ENCODE measurements at regions not wholly inside any gene's neighbourhood (a gene's known extent, or its start where the extent isn't known, plus 50 kb on each side); places are given as distances from the start of the nearest gene placed in this dataset.

DNA sequence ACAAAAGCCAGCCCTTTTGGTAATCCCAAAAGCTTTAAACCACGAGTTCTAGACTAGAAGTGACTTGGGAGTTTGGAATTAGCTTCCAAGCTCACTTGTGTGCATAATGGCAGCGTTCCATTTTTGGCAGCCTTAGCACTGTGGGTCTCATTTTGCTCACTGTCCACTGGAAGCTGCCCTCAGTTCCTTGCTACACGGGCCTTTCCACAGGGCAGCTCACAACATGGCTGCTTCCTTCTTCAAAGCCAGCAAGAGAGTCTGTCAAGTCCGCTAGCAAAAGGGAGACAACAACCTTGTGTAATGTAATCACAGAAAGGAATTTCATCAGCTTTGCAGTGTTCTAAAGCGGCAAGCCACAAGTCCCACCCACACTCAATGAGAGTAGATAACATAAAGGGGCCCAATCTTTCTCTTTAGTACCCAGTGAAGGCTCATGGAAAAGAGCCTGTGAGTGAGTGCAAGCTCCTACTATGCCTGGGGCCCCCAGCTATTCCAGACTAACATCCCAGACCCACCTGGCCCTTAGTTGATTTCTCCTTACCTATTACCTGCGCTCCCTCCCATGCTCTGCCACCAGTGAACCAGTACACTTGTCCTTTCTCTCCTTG is 168.5 kb upstream of the FOXN2 start:
- intact Hi-C loops (cut with micrococcal nuclease) (loop anchor here (2.0 kb wide), 1 partner anchor 25 kb away; no protein-coding TSS in a partner anchor), in situ Hi-C loops (cut with MboI) (no loop called here)
- DNase-seq (ENCODE audit: extremely low read depth in 1 of 4, low spot score in 3 of 4): peak; percentile 37 to 81 (median 58)
- H4K20me1 ChIP-seq (replicated peaks; ENCODE audit: control insufficient read depth, insufficient read depth, low read length): no peaks in the 10 kb centered on the region
- 12% methylated on average over 6 of the region's 6 CpGs for WGBS (ENCODE audit: insufficient coverage, low coverage, missing lambda C conversion rate)
- peak; percentile 92 for ATAC-seq
- no TSS peak for BruUV-seq (replicated peaks)
- no peak overlapping the region for H3K4me3 ChIP-seq
- peaks cover 10 to 36% of the 10 kb centered on the region in 2 experiments; a peak in 4 of 5 replicates for H3K4me1 ChIP-seq (replicated peaks in 1 of 2; ENCODE audit: control insufficient read depth in 2 of 2, insufficient read depth in 2 of 2, low read length in 2 of 2)
- H3K27ac ChIP-seq (ENCODE audit: extremely low read depth, low read depth, low read length): peak overlapping the region; percentile 84
- CTCF ChIA-PET (ENCODE audit: low intra/inter-chr PET ratio): no interaction called here
- peak overlapping the region; percentile 79 for H2AFZ ChIP-seq (ENCODE audit: low read depth, low read length)
- no peaks in the 10 kb centered on the region for H3K9me3 ChIP-seq (replicated peaks; ENCODE audit: control insufficient read depth, insufficient read depth, low read depth, low read length)
- no peaks in the 10 kb centered on the region for H3K79me2 ChIP-seq (ENCODE audit: control insufficient read depth, insufficient read depth, low read length)
- peak; percentile 88 for FAIRE-seq
- peak overlapping the region; percentile 70 for H3K4me2 ChIP-seq (ENCODE audit: insufficient read depth, low read length)
- H3K9me1 ChIP-seq (ENCODE audit: control insufficient read depth, insufficient read depth, low read length): no peaks in the 10 kb centered on the region
- peak overlapping the region; percentile 80; a peak in 3 of 4 replicates for H3K9ac ChIP-seq (ENCODE audit: insufficient read depth in 1 of 2, low read depth in 2 of 2, low read length in 2 of 2)
- no peaks in the 10 kb centered on the region for H3K27me3 ChIP-seq (ENCODE audit: control insufficient read depth in 2 of 2, insufficient read depth in 2 of 2, low read length in 2 of 2)
- H3K36me3 ChIP-seq (ENCODE audit: control insufficient read depth, insufficient read depth, low read length): no peaks in the 10 kb centered on the region
- POLR2A ChIA-PET: interaction anchor here (0.6 to 3.4 kb wide), 14 partner anchors 9 to 311 kb away, joined by 3 to 26 read pairs (median 4); no protein-coding TSS in a partner anchor
- TF ChIP-seq MTA3 (IDR thresholded peaks at IDR 0.05; ENCODE audit: borderline replicate concordance) (peak; percentile 93), GABPA (tag; conservative IDR thresholded peaks at IDR 0.05; ENCODE audit: low read depth) (peak; percentile 43; the same call in 1 of the 2 replicates), POLR2AphosphoS5 (IDR thresholded peaks at IDR 0.05; ENCODE audit: control insufficient read depth, insufficient read depth, low read depth, low read length) (0 out of 2 replicates have a peak, but pooled peaks have one; percentile 36), ZNF143 (CRISPR knock-in tag; IDR thresholded peaks at IDR 0.05) (no peak), ZNF431 (CRISPR knock-in tag; IDR thresholded peaks at IDR 0.05) (no peak), PTRF (tag; IDR thresholded peaks at IDR 0.05) (peak; percentile 45), EP400 (IDR thresholded peaks at IDR 0.05) (peak; percentile 91), ZNF589 (CRISPR knock-in tag; IDR thresholded peaks at IDR 0.05; ENCODE audit: low read depth) (peak; percentile 96), NEUROD1 (IDR thresholded peaks at IDR 0.05; ENCODE audit: borderline replicate concordance, low read depth, low read length, partially characterized antibody) (peak; percentile 53), CCNT2 (IDR thresholded peaks at IDR 0.05; ENCODE audit: borderline replicate concordance, extremely low read depth, insufficient read length, low read depth, low read length) (peak; percentile 28), MEIS2 (IDR thresholded peaks at IDR 0.05; ENCODE audit: partially characterized antibody) (peak; percentile 26), DDX20 (tag; IDR thresholded peaks at IDR 0.05; ENCODE audit: low read depth) (no peak), ZSCAN32 (CRISPR knock-in tag; IDR thresholded peaks at IDR 0.05) (peak; percentile 91), CBX1 (IDR thresholded peaks at IDR 0.05; ENCODE audit: low read depth) (no peak; the same call in 1 of the 2 replicates), ILK (tag; IDR thresholded peaks at IDR 0.05; ENCODE audit: borderline replicate concordance, low read depth) (no peak)
- TF ChIP-seq, protein P1, sequence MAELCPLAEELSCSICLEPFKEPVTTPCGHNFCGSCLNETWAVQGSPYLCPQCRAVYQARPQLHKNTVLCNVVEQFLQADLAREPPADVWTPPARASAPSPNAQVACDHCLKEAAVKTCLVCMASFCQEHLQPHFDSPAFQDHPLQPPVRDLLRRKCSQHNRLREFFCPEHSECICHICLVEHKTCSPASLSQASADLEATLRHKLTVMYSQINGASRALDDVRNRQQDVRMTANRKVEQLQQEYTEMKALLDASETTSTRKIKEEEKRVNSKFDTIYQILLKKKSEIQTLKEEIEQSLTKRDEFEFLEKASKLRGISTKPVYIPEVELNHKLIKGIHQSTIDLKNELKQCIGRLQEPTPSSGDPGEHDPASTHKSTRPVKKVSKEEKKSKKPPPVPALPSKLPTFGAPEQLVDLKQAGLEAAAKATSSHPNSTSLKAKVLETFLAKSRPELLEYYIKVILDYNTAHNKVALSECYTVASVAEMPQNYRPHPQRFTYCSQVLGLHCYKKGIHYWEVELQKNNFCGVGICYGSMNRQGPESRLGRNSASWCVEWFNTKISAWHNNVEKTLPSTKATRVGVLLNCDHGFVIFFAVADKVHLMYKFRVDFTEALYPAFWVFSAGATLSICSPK (IDR thresholded peaks at IDR 0.05; ENCODE audit: borderline replicate concordance): no peak
- TF ChIP-seq, protein P2, sequence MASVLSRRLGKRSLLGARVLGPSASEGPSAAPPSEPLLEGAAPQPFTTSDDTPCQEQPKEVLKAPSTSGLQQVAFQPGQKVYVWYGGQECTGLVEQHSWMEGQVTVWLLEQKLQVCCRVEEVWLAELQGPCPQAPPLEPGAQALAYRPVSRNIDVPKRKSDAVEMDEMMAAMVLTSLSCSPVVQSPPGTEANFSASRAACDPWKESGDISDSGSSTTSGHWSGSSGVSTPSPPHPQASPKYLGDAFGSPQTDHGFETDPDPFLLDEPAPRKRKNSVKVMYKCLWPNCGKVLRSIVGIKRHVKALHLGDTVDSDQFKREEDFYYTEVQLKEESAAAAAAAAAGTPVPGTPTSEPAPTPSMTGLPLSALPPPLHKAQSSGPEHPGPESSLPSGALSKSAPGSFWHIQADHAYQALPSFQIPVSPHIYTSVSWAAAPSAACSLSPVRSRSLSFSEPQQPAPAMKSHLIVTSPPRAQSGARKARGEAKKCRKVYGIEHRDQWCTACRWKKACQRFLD (CRISPR knock-in tag; IDR thresholded peaks at IDR 0.05): peak; percentile 92
- TF ChIP-seq, protein P3, sequence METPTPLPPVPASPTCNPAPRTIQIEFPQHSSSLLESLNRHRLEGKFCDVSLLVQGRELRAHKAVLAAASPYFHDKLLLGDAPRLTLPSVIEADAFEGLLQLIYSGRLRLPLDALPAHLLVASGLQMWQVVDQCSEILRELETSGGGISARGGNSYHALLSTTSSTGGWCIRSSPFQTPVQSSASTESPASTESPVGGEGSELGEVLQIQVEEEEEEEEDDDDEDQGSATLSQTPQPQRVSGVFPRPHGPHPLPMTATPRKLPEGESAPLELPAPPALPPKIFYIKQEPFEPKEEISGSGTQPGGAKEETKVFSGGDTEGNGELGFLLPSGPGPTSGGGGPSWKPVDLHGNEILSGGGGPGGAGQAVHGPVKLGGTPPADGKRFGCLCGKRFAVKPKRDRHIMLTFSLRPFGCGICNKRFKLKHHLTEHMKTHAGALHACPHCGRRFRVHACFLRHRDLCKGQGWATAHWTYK (CRISPR knock-in tag; IDR thresholded peaks at IDR 0.05): peak; percentile 73; the same call in 1 of the 2 replicates

Data from K562 (cell line).